ENCODE measurements at regions not wholly inside any gene's neighbourhood (a gene's known extent, or its start where the extent isn't known, plus 50 kb on each side); places are given as distances from the start of the nearest gene placed in this dataset.
"Not testable (repeated sequence)": the region's sequence is repeated elsewhere in the genome, so short reads cannot be mapped to it uniquely, and the experiment has no call there.

DNA sequence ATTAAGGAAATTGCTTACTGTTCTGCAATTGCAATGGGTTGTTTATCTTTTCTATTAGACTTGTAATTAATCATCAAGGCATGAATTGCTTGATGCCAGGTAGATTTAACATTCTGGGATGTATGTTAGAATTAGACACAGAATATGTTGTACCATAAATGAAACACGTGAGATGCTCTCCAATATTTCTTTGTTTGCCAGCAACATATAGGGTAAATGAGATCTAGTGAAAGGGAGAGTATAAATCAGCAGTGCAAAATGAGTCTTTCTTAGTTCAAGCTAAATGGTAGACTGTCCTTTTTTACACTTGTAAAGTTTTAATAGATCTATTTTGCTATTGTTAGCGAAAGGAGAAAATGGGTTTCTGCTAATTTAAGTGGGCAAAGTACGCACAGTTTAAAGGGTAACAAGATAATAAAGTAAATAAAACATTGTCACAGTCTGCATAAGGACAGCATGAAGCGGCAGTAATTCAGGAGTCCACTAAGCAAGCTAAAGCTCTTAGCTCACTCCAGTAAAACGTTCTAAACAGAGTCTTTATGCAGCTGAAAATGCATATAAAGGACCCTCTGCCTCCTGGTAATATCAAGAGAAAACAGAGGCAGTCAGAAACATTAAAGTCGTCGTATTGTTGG is 1137.1 kb downstream of the OLFM4 start:
- no peak for DNase-seq

DNA sequence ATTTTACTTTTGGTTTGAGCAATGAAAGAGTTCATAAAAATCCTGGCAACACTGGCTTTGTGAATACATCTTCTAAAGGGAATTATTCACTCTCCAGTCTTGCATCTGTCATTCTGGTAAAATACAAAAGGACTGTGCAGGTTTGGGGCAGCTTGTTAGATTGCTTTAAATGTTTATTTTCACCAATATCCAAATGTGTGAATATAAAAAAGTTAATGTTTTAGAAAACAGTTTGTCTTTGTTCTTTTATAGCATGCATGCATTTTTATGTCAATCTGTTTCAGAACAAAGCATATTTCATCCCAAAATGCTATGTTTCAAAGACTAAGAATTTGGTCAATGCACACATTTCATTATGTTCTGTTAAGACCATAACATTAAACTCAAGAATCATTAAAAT is 1145.4 kb downstream of the OLFM4 start:
- no peak for DNase-seq

DNA sequence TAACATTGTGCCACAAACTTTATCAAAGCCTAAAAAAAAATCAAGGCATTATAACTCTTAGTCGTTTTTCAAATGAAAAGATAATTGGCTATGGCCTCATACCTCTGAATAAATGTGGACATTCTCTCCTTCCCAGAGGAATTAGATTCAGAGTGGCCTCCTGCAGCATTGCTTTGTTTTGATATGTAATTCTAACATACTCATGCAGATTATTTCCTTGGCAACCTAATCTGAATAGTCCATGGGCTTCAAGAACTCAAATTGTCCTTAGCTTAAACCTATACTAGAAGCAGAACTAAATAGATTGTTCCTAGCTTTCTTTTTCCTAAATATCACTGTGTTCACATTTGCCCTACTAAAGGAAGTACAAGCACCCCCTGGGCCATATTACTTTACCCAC is 1146.9 kb downstream of the OLFM4 start:
- no peak for DNase-seq

DNA sequence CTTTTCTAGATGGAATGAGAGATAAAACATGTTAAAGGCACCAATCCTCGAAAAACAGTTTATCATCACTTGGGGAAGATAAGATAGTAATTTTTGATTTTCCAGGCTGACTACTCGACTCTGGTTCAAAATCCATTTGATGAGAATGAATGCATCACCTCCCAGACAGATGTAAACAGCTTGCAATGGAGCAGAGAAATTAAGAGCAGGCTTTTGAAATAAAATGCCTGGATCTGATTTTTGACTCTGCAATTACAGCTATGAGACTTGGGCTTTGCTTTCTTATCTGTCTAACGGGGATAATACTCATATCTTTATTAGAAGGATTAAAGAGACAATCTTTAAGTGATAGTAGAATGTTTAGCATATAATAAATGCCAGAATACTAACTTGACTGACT is 1148.9 kb downstream of the OLFM4 start:
- DNase-seq = no peak

DNA sequence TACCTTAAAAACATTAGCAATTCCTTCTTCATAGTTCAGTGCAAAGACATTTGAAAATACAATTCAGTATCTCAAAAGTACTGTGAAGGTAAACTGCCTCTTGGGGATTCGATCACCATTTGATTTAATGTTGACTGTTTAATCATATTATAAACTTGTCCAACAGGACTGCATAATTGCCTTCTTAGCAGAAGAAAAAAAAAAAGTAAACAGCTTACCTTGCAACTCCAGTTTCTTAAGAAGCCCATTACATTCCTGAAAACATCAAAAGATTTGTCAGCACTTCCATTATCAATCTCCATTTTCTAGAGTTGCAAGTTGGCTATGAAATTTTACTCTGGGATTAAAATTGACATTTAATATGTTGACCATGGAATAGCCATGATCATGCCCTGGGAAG is 1154.6 kb downstream of the OLFM4 start:
- DNase-seq = no peak

DNA sequence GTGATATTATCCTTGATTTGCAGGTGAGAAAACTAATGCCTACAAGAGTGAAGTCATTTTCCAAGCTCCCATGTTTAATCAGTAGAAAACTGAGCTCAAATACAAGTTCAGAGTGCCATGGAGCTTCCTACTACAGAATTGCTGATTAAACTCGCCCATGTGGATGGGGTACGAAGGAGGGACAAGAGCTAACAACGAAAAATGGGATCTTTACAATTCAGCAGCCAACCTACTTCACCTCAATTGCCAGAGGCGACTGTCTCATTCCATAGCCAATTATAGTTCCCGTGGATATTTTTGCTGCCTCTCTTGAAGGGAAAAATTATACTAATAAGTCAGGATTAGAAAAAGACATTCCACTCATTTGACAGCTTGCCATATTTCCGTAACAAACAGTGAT is 1155.1 kb downstream of the OLFM4 start:
- no peak for DNase-seq

DNA sequence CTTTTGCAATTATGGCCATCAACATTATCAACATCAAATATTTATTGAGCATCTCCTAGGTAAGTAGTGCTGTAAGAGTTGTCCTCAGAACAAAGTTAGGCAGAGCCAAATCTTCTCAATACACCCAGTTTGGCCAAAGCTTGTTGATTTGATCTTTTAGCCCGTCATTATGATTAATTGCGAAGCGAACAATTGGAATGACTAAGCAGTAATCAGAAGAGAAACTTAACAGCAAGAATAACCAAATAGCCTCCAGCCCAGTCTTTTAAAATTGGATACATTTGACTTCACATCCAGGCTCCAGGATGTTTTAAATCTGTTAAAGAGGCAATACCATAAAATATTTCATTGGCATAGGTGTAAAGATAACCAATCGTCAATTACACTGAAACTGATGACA is 1156.0 kb downstream of the OLFM4 start:
- DNase-seq = no peak

DNA sequence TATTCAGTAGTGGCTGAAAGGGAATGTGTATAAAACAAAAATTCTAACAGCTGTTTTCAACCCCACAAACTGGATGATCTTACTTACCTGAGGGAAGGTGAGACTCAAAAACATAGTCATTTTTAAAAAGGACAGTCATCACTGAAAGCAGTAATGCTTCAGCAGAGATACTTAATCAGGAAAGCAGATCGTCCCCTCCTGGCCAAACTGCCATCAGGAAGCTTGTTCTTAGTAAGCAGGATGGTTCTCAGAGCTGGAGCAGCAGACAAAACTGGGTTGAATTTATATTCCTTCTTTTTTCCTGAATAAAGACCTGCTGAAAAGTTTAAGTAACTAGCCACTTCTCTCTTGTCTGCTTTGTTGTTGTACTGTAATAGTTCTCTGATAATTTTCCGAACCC is 1156.5 kb downstream of the OLFM4 start:
- DNase-seq = no peak

DNA sequence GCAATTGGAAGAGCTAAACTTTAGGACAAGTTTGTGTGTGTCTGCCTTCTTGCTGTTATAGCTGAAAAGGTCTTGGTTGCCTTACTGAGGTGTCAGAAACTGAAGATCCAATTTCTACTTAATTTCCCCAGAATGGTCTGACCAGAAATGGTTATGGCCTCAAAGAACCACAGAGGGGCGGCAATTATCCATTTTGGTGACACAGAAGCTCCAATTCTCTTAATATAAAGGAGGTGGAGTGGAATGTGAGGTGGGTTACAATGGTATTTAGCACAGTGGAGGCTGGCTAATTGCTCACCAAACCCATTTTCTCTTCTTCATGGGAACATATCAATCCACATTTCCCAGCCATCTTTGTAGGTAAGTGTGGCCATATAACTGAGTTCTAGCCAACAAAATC is 1157.2 kb downstream of the OLFM4 start:
- no peak for DNase-seq

DNA sequence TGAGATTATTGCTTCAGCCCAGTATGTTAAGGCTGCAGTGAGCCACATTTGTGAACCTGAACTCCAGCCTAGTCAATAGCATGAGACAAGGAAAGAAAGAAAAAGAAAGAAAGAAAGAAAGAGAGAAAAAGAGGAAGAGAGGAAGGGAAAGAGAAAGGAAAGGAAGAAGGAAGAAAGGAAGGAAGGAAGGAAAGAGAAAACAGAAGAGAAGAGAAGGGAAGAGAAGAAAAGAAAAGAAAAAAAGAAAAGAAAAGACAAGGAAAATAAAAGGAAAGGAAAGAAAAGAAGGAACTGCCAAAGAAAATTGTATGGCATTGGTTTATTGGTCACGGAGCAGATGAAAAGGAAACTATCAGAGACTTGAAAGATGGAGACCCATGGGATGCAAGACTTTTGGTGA is 1158.8 kb downstream of the OLFM4 start:
- no peak for DNase-seq

DNA sequence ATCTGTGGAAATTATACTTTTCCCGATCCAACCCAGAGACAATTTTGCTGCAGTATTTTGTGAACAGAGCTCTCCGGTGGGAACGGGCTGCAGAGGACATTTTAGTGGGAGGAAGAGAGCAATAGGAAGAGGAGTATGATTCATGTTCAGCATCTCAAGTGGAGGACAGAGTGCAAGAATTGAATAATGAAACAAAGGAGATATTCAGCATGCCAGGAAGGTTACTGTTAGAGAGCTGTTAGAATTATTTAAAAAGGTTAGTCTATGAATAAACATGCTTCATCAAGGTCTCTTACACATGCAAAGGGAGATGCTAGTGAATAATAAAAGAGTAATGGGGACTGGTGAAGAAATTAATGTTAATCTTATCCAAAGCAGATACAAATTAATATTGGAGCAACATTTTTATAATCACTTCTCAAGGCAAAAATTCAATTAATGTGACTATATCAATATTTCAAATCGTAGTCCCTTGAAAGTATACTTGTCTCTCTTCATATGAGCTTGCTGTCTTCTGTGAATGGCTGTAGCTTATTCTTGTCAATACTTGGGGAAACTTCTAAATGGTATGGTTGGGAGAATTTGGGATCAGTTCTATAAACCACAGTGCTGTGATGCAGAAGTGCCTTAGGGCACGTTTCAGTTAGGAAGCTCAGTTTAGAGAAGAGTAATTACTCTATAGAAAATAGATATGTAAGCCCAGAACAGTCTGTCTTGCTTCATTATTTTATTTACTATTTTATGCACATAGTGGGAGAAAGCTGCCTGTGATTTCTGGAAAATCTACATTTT is 1165.8 kb downstream of the OLFM4 start:
- DNase-seq = no peak

DNA sequence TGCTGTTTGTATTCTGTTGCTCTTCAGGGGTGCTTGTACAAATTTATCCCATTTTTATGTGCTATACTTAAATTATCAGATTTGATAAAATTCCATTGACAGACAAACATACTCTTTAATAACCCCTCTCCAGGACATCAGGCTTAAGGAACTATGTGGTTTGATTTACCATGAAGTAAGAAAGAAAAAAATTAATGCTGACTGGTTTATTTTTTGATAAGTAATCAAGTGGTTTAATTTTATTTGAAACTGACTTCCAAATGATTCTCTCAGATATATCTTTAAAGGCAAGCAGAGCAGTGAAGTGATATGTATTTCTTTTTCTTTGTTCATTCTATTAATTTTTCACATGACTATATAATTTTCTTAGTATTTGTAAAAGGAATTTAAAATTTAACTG is 1168.1 kb downstream of the OLFM4 start:
- DNase-seq = no peak

DNA sequence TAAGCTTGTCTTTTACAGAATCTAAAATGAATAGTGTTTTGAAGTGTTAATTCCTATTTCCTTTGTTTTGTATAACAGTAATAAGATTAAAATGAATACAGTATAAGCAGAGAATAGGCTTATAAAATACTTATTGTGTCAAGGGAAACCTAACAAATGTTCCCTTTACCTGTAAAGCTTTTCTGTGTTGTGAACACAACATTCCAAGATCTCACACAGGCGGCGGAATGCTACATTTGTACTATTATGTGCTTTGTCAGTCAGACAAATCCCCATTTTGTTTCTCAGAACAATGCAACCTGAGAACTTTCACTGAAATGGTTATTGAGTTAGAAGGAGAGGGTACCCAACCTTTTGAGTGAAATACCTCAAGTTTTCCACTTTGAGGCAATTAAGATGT is 1170.3 kb downstream of the OLFM4 start:
- no peak for DNase-seq

DNA sequence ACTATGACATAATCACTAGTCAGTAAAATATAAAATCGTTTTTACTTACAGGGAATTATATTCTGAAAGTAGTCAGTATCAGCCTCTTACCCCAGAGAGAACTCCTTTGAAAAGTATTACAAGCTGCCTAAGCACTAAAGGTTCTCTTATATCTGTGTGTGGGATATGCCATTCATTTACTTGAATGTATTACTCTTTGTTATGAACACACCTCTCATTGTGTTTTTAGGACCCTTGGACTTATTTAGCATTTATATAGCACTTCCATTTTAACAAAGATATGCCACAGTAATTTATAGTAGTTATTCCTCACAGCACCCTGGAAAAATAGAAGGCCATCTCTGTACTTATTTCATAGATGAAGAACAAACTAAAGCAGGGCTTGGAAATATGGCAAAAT is 1178.0 kb downstream of the OLFM4 start:
- DNase-seq = no peak

DNA sequence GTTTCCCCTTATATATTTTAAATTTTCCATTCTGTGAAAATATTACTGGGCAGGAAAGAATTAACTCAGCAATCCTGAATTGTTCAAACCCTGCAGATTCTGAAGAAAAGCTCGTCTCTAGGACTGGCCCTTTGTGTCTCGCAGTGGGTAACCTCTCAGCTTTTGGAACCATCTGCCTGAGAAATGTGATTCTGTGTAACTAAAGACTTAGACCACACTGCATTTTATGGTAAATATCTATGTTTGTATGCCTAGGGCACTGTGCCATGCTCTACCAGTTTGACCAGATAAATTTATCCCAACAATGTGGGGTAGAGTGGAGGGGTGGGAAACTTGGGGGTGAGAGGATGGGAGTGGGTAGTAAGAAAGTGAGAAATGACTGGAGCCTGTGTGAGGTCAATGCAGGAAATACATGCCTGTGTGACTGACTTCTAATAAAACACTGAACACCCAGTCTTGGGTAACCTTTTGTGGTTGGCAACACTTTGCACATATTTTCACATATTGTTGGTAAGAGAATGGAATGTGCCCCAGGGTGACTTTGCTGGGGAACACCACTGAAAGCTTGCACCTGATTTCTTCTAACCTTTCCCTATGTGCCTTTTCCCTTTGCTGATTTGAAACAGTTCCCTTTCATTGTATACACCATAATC is 1181.9 kb downstream of the OLFM4 start:
- DNase-seq = no peak

DNA sequence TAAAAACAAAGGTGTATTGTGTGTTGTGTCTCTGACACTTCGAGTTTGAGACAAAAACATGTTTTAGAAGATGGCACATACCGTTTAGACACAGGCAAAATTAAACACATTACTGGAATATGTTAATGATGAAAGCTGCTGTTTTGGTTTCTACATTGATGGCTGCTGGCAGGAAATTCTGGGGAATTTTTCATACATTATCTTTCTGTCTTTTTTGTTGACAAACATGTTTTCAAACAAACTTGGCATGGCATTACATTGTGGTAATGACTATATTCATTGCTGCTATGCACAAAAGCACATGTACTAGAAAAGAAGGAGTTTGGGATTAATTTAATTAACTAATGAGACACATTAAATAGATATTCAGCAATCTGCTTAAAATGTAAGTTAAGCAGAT is 1187.6 kb downstream of the OLFM4 start:
- DNase-seq = no peak

DNA sequence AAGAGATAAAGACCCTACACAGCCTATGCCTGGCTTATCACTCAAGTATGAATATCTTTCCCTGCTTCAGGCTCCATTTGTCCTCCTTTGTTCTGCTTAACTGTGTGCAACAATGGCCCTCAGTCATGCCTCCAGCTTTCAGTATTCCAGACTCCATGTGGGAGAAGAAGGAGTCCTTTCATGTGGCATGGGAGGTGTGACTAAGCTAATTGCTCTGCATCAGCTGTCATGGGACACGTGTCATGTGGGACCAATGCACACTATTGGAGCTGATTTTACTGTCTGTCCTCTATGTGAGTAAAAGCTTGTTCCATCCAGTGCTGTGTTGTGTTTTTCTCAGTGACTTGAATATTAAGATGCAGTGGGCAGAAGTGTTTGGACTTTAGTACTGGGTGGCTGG is 1198.3 kb downstream of the OLFM4 start:
- no peak for DNase-seq

DNA sequence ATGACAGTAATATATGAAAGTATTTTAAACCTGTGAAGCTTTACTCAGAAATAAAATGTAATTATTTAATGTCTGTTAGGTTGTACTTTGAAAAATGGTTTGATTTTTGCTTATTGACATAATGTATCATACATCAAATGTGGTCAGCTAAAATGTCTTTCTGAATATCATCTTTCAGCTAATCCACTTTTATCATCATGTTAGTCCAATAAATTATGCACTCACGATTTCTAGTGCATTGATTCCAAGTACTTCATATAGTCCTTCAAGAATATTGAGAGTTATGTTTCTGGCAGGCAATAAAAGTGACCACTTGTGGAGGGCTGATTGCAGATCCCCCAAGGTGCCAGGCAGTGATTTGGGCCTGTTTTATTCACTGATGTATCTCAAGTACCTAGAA is 1204.1 kb downstream of the OLFM4 start:
- DNase-seq = no peak

DNA sequence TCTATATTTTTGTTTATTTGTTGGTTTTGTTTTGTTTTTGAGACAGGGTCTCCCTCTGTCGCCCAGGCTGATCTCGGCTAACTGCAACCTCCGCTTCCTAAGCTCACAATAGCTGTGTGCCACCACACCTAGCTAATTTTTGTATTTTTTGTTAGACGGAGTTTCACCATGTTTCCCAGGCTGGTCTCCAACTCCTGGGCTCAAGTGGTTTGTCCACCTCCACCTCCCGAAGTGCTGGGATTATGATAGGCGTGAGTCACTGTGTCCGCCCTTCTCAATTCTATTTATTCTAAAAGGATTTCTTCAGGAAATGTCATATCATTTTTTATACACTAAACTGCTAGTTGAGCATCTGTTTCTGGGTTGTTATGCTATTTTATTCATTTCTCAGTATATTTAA is 1206.0 kb downstream of the OLFM4 start:
- no peak for DNase-seq

DNA sequence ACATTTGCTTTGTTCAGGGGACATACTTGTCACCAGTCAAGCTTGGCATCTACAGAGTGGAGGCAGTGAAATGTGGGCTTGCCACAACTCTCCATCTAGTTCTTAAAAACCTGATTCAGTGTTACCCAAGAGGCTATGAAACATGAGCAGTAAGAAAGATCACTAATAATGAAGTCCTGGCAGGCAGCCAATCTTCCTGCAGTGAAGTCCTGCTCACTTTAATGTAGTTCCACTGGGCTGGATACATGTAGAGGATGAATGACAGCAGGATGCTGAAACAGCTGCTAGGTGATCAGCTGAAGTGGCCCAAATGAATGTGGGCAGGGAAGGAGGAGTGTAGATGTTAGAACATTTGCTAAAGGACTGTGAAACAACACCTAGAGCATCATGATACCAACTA is 1213.1 kb downstream of the OLFM4 start:
- no peak for DNase-seq

DNA sequence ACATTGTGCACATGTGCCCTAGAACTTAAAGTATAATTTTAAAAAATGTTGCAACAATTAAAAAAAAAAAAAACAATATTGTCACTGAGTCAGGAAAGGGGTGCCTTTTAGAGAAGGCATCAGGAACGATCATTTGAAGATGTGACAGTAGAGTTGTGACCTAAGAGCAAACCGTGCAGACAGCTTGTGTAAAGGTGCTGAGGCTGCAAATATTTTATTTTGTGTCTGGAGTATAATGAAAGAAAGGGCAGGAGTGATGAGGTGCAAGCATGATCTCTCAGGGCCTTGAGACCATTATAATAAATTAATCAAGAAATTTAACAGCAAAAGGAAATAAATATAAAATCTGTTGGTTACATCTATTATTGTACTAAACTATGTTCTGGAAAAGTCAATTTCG is 1219.7 kb downstream of the OLFM4 start:
- DNase-seq = no peak

DNA sequence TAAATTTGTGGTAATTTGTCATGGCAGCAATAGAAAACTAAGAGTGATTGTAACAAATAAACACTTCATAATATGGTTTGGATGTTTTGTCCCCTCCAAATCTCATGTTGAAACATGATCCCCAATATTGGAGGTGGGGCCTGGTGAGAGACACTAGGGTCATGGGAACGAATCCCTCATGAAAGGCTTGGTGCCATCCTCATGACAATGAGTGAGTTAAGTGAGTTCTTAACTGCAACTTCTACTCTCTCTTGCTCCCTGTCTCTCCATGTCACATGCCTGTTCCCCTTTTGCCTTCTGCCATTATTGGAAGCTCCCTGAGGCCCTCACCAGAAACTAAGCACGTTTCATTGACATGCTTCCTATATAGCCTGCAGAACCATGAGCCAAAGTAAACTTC is 1233.2 kb downstream of the OLFM4 start:
- DNase-seq = no peak

DNA sequence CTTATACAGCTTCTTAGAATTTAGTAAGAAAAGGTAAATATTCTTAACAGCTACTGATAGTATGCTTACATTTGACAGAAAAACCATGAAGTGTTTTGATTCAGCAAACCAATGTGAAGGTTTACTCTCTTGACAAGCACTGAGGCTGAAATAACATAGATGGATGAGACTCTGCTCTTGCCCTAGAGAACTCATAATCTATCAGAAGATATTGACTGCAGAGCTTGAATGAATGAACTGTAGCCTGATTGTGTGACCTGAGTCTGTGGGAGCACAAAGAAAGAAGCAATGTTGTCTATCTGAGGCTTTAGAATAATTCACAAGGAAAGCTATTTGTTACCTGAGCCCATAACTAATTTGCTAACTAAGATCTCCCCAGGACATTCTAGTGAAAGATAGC is 1235.3 kb downstream of the OLFM4 start:
- no peak for DNase-seq

DNA sequence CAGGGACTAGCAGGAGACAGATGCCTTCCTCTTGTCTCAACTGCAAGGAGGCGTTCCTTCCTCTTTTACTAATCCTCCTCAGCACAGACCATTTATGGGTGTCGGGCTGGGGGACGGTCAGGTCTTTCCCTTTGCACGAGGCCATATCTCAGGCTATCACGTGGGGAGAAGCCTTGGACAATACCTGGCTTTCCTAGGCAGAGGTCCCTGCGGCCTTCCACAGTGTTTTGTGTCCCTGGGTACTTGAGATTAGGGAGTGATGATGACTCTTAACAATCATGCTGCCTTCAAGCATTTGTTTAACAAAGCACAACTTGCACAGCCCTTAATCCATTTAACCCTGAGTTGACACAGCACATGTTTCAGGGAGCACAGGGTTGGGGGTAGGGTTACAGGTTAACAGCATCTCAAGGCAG is 1238.6 kb downstream of the OLFM4 start:
- DNase-seq = not testable (repeated sequence)
